Hippocampal formation (tissue), 2 donors: ENCODE measurements at regions not wholly inside any gene's neighbourhood (a gene's known extent, or its start where the extent isn't known, plus 50 kb on each side); places are given as distances from the start of the nearest gene placed in this dataset.
A peak's percentile ranks its signal among the peaks of the same experiment; 100 is the strongest.

Source experiments
- DNase-seq, 2 donors: peaks; one replicate each; lab custom pipeline; 2025; lab: John Stamatoyannopoulos, UW

DNA sequence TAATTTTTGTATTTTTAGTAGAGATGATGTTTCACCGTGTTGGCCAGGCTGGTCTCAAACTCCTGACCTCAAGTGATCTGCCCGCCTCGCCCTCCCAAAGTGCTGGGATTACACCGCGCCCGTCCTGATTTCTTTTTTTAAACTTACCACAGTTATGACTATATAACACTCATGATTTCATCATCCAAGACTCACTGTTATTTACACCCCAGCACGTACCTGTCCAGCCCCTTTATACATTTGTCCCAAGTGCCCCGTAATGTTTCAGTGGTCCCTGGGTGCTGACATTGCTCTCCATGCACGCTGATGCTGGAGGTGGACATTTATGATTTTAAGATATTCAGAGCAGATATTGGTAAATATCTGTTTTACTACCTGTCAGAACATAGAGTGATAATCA lies 219.9 kb upstream of the GMDS start:
- DNase-seq = no peak

DNA sequence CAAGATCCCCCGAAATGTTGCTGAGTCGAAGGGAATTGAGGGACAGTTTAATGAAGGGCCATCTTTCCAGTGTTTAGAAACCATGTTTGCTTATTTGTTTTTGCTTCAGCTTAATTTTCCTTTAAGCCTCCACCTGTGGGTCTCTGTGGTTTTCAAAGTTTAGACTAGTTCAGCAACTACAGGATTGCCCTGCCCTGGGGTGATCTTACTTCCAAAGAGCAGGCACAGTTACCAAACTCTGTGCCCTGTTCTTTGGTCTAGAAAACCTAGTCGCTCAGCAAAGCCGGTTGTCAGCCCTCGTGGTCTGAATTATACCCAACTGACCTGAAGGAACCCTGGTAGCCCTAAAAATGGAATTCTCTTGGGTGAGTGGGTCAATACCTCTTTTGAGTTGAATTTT lies 219.2 kb upstream of the GMDS start:
- DNase-seq = no peak

DNA sequence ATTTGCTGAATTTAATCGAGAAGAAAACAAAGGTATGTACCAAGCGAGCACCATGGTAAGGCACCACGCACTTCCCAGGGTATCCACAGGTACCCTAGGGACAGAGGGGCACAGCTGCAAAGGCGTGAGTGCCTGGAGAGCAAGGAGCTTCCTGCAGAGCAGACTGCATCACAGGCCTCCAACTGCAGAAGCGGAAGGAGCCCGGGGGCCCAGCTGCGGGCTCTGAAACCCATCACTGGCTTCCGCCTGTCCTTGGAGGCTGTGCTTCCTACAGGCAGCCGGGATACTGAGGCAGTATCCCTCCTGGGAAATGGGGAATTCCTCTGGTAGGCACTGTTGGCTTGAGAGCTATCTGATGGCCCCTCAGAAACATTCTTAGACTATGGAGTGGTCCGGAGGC lies 217.4 kb upstream of the GMDS start:
- no peak for DNase-seq

DNA sequence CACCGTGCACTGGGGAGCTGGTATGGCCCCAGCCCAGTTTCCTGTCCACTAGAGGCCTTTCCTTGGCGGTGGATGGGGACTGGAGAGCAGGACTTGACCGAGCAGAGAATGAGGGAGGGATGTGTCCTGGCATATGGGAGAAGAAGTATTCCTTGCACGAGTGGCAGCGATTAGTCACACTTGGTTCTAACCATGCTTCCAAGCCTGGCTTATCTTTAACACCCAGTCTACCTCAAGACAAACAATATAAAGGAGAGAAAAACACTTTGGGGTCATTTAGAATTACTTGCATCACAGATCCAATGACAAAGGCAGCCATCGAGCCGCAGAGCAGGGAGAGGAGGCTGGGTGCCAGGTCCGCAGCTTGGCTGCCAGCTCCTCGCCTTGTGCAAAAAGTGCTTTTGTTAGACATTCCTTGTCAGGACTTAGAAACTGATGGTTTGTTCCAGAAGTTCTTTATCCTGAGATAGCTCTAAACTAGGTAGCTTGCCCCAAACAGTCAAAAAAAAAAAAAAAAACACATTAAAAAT lies 214.9 kb upstream of the GMDS start:
- DNase-seq = peak in 1 of 2 donors; percentile 5

DNA sequence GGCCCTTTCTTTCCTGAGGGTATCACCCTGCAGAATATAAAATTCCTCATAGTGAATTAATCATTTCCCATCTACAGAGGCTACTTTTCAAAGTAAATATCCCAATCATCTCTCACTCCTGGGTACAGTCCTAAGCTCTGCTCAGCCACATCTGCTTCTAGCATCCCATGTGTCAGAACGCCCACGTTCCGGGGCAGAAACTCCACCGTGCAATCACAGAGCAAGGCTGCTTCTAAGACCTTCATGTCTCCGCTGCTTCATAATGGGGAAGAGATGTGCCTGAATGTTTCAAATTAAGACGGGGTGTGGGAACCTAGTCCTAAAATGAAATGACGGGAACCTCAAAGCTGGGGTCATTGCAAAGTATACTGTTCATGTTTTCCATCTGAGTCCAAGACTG lies 208.8 kb upstream of the GMDS start:
- no peak for DNase-seq

DNA sequence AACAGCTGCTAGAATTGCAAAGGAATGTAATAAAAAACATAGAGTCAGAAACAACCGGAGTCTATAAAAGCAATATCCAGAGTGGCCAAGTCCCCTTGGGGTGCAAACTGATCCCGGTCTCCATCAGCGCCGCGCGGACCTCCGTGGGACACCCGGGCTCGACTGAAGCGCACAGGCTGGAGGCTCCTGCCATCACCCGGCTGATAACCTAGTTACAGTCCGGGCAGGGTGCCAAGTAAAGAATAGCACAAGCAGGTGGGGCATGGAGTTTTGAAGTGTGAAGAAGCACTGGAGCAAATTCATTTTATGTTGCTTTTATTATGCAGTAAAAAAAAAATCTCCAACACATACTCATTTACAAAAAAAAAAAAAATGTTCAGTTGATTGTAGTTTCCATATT lies 205.1 kb upstream of the GMDS start:
- no peak for DNase-seq

DNA sequence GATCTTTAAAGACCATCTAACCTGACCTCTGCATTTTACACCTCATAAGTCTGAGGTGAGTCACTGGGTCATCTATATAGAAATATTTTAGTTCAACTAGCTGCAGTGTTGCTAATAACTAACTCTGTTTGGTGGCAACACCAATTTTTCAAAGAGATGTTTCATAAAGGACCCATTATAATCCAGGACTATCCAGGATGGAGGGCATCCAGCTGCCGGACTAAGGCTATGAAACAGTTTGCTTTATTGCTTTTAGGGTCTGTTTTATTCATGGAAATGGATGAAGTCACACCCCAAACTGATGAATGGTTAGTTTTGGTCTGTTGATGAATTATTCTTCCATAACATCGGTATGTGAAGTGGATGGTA lies 204.2 kb upstream of the GMDS start:
- no peak for DNase-seq

DNA sequence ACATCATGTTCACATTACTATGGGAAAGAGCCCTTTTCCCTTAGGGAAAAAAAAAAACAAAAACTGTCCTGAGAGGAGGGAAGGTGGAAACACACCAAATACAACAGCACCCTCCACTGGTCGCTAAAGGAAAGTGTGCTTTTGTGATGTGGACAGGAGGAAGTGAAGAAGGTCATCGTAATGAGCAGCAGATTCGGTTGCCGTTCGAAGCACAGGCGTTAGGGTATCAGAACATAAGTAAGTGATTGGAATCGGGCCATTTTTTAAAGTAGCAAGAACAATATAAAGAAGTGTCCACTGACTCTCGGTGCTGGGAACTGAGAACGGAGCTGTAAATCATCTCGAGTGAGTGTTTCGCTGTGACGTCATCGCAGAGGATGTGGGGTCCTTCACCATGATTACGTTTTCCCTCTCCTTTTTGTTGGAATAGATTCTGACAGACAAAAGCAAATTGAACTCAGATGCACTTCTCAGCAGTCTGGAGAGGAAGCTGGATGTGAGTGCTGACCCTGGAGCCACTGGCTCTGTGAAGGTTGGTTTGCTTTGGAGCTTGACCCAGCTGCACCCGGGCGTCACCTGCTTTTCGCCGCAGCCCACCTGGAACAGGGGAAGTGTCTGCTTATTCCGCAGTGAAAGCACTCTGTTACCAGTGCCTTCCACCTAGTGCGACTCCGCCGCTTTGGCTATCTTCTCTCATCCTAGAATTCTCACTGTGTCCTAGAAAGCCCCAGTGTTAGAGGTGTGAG lies 203.6 kb upstream of the GMDS start:
- no peak for DNase-seq

DNA sequence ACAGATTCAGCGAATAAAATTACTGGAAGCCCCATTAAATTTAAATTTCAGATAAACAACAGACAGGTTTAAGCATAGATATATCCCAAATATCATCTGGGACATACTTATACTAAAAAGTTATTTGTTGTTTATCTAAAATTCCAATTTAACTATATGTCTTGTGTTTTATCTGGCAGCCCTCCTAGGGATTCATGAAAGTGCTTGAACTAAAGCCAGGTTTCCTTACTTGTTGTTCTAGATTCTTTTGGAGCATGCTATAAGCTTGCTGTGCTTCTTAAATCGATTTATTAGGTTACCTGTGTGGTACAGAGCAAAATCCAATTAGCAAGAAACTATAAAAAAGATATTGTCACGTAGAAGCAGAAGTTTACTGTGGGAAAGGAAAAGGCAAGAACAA lies 202.5 kb upstream of the GMDS start:
- no peak for DNase-seq

DNA sequence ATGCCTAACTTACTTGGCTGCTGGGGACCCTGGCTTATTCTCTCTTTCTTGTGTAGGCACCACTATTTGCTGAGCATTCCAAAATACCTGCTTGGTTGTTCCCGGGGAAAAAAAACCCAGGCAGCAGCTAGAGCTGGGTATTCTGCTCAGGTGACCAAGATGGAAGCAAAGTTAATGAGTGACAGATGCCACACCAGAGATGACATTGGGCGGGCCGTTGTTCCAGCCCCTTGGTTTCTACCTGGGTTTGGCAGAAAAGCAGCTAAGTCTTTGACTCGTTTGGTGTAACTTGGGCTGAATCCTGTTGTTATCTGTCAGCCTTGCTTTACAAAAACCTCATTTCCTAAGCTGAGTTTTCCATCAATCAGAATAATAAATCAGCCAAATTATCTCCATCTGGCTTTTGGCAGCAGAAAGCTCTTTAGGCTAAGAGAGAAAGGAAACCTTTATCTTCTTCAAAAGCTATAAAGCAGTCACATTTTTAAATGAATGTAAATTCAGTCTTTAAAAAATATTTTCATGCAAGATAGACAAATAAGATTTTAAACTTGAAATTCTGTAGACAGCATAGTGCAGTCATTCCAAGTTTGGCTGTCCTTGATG lies 202.0 kb upstream of the GMDS start:
- no peak for DNase-seq

DNA sequence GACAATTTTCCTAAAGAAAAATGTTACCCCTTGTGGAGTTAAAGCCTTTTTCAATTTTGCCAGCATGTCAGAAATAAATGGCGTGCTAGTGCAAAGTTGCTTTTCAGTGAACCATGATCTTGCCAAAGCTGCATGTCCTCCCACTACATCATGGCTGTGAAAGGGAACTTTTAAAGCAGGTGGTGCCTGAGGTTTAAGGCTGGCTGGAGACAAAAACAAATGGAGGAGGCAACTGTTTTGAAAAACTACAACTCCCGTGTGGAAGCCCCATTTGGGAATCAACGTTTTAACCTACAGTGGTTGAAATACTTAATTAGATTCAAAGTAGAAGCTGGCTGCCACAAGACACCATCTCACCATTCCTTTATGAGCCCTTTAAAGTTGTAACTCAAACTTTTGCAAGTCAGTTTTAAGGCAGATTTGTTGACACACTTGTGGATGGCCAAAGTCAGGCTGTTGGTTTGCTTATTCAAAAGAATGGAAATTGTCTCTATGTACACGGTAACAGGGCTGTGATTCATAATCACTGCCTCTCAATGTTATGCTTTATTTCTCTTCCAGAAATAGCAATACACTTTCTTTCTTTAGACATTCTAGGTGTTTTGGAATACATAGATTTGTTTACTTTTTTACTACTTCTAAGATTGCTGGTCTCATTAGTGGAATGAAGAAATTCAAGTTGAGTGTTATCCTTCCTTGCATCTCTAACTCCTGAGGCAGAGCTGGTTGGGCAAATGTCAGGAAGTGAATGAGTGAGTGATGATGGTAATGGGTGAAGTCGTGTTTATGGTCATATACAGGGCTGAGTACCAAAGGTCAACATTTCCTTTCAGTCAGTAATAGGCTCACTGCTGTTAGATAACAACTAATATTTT lies 196.4 kb upstream of the GMDS start:
- DNase-seq = no peak

DNA sequence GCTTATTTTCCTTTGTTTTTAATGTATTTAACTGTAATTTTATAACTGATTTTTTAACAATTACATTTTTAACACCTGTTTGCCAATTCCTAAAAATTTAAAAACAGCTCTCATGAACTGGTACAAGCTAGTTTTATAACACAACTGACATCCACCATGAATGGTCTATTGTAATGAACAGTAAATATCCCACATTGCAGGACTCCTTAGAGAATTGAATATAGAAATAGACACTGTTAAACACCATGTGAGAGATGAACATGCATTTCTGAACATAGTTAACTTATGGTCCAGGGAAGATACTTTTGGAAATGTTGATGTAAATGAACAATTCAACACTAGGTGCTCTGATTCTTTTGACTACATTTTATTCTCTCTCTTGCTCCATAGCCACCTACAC lies 195.1 kb upstream of the GMDS start:
- DNase-seq = no peak

DNA sequence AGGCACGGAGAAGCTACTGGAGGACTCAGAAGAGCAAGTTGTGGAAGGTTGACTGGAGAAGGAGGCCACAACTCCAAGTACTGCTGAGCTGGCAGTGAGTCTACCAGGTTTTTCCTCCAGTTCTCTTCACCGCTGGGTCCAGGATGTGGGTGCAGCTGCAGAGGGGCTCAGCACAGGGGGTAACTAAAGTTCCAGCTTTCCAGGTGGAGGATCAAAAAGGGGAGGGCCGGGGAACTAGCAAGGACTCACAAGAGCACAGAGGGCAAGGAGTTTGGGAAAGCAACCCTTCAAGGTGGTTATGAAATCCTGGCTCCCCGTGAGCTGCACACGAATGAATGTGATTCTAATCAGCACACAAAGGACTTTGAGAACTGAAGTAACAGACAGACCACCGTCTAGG lies 194.2 kb upstream of the GMDS start:
- DNase-seq = no peak

DNA sequence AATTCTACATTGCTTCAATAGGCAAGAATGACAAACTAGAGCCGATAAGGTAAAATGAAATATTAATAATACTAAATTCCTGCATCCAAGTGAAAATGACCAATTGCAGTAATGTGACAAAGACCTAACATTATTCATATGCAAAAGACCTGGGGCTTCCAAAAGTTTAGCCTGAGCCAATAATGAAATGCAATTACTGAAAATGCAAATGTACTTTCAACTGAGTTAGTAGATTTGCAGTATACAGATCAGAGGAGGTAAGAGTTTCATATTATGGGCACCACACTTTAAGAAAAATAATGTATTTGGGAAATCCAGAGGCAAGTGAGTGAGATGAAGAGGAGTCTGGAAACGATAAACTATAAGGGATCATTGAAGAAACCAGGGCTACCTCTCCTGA lies 193.7 kb upstream of the GMDS start:
- DNase-seq = no peak

DNA sequence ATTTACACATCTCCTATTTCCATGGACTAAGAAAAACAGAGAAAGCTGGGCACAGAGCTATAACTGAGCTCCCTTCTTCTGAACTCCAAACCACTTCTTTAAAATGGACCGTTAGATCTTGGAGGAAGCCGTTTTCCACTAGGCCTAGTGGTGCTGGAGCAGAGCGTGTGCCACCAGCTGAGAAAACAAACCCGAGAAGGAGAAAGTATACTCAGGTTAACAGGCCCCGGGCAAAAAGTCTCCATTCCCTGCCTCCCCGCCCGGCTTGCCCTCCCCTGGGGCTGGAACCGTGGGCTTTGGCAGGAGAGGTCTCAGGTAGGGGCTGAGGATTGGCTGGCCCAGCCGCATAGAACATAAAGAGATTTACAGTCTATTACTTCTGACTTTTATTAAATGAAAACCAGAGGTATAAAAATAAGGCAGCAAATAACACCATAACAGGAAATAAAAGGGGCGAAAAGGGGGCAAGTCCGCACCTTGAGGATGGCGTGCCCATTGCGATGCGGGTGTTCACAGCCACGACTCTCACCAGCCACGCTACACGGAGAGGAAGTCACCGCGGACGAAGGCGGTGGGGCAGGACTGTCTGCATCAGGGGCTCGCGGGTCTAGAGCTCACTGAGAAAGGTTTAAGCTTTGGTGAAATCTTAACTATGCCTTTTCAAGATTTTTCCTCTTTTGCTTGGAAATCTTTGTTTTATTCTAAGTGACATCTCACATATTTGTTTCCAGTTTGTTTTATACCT lies 191.2 kb upstream of the GMDS start:
- DNase-seq = no peak

DNA sequence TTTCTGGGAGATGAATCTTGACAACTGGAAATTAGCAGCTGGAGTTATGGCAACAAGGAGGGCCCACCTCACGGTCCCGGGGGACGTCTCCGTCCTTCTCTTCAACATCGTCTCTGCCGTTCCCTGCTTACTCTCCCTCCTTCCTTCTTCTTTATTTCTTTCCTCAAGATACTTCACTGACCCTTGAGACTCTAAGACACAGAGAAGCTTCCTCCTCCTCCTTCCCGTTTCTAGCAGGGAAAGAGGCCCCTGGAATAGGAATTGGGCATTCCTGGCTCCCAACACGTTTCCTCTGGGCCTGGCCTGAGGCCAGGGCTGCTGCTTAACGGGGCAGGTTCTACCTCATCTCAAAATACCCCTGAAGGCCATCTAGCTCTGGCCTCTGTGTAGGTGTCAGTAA lies 189.9 kb upstream of the GMDS start:
- DNase-seq = no peak

DNA sequence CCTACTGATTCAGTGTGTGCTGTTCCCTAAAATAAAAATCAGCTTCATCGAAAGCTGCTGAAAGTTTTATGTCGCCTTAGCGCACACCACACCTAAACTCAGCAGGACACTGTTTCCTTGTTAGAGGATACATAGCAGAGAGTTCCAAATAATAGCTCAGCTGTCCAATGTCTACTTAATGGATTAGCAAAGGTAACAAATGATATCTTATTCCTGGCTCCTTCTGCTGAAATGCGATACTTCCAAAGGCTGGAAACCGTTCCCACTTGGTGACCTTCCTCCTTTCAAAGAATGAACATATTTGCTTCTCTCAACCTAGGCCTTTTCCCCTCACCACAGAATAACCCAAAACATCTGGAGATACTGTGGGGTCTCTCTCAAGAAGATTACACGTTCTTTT lies 189.5 kb upstream of the GMDS start:
- no peak for DNase-seq

DNA sequence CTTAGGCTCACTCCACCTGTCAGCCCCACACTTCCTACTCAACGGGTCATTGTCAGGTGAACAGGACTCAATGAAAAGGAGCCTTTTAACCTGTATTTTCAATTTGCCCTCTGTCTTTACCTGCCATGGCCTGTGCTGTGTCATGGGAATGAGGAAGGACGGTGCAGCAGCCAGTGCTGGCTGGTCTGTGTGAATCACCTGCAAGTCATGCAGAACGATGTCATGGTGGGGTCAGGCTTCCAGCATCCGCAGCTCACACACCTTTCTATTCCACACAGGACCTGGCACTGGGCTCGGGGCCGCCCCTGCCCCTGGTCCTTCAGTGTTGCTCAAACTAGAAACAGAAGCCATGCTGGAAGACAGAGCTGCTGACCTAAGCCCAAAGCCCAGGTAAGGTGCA lies 188.7 kb upstream of the GMDS start:
- DNase-seq = no peak

DNA sequence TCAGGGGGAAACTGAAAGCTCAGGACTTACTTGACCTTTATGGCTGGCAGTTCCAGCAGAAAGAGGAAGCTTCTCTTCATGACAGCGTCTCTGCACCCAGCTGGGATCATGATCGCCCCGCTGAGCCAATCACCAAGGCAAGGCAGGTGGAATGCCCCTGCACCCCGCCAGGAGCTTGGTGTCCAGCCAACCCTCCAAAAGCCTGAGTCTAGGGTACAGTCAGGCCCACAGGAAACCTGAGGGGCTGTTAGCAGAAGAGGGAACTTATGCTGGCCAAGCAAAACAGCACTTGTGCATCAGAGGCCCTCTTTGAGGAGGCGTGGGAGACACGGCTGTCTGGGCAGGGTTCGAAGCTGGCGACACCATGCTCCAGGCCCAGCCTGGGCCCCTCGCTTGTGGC lies 188.3 kb upstream of the GMDS start:
- DNase-seq = no peak

DNA sequence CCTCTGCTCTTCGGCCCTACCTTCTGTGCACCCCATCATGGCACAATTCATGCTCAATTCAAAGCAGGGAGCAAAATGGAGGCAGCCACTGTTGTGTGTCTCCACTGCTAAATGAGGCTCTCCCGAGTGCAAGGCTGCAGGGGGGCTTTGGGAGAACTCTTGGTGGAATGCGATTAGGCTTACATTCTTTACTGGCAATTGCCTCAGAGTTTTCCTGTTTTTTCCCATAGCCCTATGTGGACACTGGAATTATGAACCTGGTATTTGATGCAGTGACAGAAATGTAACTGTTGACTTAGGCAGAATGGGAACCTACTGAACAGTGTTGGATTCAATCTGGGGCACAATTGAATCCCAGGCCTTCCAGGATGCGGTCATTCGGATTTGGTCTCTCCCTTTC lies 187.9 kb upstream of the GMDS start:
- no peak for DNase-seq

DNA sequence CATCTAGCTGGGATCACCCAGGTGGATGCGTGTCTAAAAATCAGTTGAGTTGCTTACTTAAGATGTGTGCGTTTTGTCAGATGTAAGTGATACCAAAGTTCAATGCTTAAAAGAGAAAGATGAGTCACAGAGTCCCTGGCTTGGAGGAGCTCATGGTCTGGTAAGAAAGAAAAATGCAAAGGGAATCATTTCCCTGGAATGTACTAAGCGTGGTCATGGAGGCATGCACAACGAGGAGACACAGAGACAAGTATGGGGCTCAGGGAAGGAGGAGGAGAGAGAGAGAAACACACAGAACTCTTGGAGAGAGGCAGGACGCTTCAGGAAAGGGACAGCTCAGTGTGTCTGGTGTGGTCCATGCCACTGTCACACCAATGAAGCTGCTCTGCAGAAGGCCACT lies 186.9 kb upstream of the GMDS start:
- DNase-seq = no peak

DNA sequence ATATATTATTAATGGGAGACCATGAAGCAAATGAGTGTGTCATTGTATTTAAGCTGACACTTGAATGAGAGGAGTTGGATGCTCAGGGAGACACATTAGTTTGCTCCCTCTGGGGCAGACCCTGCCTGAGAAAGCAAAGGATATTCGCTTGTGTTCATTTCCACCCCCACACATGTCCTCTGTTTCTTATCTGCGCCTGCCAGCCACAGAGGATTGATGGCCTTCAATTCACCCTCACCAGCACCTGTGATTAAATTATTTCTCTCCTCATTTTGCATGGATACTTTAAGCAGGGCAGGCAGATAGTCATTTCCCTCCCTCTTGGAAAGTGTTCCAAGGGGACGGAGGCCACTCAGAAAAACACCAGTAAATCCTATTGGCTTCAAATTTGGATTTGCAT lies 185.2 kb upstream of the GMDS start:
- DNase-seq = no peak
